A204.1 (cell line): ENCODE measurements at regions not wholly inside any gene's neighbourhood (a gene's known extent, or its start where the extent isn't known, plus 50 kb on each side); places are given as distances from the start of the nearest gene placed in this dataset.

Experiments
- FAIRE-seq: peaks from 2 replicates; lab custom pipeline; 2012; peaks lifted over from hg19 to GRCh38; lab: Jason Lieb, UNC

DNA sequence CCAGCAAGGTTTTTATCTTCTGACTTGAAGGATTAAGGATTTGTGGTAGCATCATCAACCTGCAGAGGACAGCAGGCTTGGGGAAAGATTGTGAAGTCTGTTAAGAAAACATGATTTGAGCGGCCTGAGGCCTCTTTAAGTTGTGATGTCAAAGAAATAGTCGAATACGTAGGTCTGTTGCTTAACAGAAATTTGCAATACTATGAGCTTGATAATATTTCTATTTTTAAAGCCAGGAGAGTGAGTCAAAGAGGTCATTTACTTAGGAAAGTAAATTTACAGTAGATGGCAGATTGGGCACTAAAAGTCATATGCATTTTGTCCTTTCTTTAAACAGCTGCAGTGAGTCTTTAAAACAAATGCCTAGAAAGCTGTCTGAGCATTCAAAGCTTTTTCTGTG, 336.3 kb downstream of the DIPK2A start:
- FAIRE-seq = no peak

DNA sequence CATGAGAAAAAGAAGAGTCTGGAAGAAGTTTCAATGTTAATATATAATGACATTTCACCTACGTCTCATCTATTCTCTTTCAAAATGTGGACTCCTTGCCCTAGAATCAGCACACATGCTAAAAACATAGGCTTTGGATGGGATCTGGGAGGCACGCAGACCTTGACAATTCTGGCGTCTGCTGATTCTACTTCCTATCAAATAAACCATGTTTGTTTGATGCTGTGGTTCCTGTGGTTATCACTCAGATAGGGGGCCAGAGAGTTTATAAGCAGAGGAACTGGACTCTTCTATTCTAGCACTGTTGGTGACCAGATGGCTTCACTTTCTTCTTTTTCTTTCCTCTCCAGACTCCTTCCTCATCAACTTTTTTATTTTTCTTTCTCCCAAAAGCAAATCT, 336.8 kb downstream of the DIPK2A start:
- no peak for FAIRE-seq

DNA sequence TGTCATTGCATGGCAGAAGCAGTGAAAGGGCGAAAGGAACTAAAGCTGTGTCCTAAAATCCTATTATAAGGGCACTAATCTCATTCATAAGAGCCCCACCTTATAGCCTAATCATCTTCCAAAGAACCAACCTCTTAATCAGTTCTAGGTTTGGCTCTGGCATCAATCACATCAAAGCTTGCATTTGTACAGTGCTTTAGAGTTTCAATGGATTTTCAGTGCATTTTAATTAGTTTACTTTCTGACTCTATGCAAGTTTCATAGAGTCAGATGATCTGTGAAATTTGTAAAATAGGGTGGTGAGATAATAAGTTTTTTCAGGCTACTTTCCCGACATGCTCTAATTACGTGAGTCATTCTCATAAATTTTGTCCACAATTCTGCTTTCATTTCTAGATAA, 341.1 kb downstream of the DIPK2A start:
- FAIRE-seq = no peak

DNA sequence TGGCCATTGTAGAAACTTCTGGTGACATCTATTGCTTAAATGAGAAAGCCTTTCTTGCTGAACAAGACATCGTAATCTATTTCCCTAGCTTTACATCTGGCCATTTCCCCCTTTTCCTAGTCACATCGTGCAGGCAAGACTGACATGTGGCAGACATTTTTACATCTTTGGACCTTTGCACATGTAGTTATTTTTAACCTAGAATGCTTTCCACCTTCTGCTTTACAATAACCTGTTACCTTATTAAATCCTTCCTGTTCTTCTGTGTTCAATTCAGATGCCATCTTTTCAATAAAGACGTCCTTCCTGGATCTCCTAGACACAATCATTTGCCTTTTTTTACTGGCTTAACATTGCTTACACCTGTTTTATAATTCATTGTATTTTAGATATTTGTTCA, 343.3 kb downstream of the DIPK2A start:
- FAIRE-seq = no peak

DNA sequence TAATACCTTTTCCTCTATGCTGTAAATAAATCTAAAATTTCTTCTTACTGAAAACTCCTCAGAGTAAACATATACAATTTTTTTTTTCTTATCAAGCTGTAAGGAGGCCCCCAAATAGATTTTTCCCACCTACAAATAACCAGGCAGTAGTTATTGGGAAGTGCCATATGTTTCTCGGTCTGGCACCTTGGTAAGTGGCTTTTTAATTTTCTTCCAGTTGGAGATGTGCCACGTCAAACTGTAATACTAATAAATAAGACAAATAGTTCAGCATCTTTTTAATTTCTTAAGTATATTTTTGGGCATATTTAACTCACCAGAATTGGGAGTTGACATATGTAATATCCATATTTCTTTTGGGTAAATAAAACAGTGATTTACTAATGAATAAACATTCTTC, 346.3 kb downstream of the DIPK2A start:
- FAIRE-seq = no peak

DNA sequence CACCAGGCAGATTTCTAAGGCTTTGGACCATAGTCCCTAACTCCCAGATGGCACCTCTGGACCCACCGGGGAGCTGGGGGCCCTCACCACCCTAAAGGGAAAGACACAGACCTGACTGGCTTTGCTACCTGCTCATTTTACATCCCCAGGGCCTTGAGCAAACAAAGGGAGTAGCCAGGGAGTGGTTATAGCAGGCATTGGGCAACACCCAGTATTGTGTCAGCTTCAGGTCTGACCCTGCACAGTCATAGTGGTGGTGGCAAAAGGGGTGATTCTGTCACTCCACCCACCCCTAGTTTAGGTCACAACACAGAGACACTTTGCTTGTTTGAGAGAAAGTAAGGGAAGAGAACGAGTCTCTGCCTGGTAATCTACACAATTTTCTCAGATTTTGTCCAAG, 352.5 kb downstream of the DIPK2A start:
- no peak for FAIRE-seq

DNA sequence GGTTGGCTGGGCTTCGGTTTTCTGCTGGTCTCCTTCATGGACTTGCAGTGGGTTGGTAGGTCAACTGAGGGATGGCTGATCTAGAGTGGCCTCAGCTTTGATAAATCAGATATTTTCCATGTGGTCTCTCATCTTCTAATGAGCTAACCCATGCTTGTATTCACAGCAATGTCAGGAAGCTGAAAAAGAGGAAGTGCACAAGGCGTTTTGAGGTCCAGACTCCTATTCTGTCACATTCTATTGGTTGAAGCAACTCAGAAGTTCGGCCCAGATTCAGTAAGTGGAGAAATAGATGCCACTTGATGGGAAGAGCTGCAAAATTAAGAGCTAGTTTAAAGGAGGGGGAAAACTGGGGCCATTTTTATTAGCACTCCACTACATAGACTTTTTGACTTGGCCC, 361.2 kb downstream of the DIPK2A start:
- FAIRE-seq = no peak

DNA sequence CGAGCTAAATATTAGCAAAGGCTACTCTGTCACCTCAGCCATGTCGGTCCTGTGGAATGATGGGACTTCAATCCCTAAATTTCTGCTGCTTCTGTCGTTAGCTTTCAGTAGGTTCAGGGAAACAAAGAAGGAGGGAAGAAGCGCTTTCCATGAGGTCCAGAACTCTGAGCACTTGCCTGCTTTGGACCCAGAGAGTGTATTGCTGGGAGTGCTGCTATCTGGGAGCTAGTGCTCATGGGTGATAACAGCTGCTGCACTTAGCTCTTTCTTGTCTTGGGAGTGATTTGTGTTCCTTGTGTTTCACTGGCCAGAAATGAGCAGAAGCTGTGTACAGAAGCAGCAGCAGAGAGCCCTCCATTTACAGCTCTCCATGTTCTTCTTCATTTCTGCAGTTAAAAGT, 369.8 kb downstream of the DIPK2A start:
- no peak for FAIRE-seq

DNA sequence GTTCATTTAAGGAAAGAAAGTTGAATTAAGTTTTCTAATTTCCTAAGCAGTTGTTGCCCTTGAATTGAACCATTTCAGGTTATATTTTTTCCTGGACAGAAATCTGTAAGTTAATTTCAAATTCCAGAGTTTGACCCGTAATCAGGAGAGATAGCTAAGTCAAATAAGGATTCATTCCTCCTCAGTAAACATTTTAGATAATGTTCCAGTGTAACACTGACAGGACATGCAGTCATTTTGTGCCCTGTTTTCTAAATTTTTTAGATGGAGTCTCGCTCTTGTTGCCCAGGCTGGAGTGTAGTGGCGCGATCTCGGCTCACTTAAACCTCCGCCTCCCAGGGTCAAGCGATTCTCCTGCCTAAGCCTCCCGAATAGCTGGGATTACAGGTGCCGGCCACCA, 371.7 kb downstream of the DIPK2A start:
- no peak for FAIRE-seq

DNA sequence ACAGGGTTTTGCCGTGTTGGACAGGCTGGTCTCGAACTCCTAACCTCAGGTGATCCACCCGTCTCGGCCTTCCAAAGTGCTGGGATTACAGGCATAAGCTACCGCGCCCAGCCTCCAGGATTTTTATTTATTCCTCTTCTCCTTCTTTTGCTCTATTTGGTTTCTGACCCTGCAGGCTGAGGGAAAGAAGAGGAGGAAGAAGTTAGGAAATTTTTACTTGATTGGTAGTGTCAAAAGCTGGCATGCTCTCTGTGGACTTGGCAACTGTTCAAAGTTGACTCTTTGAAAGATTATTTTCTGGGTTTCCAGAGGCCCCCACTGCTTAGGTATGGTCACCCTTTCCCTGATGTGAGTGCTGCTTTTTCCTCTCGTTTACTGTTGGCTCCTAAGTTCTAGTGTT, 372.2 kb downstream of the DIPK2A start:
- no peak for FAIRE-seq

DNA sequence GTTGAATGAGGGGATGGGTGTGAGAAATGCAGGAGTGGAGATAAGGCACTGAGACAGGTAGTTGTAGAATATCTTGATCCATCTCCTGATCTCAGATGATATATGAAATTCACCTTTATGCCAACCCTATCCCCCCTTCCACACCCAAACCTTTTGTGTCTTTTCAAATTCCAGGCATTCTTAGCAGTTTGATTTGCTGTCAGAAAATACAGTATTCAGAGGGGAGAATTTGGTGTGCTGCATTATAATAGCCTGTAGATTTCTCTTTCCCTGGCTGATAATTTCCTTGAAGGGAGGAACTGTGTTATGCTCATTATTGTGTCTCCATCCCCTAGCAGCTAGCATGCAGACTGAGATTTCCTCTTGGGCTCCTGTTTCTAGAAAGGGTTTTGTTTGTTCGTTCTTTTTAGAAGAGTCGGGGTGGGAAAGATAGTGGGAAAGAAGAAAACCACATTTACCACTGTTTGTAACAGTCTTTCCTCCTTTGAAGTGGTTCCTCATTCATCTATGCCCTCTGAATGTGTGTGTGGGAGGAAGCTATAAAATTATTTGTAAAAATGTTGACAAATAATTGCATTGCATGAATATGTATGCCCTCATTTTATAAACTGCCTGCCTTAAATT, 373.4 kb downstream of the DIPK2A start:
- FAIRE-seq = no peak

DNA sequence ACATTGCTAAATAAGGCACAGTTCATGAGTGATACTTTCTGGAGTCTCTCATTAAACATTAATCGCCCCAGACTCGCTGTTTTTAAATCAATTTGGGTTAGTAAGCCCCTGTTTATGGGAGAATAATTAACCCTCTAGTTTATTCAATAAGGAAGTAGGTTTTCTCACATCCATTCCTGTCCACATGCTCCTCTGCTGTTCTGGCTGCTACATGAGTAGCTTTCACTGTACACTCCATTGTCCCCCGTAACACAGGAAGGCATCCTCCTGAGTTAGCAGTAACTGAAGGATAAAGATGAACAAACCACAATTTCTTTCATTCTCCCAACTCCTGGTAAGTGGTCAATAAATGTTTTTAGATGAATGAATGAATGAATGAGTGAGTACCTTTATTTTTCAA, 378.5 kb downstream of the DIPK2A start:
- FAIRE-seq = no peak

DNA sequence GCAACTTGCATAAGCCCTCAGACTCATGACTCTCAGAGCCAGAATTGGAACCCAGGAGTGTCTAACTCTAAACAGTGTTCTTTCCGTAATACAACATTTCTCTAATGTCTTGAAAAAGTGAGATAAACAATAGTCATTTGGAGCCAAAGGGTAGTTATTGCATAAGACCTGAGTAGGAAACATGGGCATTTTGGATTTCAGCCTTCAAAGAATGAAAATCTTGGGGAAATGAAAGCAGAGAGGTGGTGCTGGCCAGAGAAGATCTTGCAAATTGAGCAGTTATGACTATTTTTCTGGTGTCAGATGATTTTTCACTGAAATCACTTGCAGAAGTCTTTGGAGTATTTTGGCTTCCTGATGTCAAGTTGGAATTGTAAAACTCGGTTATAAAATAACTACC, 379.4 kb downstream of the DIPK2A start:
- no peak for FAIRE-seq

DNA sequence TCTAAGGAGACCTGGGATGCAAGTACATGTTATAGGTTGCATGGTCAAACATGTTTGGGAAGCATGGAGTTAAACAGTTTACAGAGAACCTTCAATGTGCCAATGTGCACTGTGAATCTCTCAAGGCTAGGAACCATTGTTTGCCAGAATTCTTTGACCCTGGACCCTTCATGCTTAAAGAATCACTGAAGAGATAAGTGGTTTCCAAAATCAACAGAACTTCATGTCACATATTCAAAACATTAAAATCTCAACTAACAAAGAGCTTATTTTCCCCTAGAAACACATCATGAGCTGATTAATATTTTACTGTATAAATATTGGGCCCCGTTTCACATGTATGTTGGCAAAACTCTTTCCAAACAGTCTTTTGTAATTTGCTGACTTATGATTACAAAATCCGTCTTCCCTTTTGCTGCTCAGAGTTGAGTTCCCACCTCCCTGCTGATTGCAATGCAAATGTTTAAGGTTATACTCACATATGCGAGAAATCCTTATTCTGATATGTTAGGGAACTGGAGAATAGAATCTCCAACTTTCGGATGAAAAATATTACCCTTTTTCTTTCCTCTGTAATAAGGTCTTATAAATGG, 380.2 kb downstream of the DIPK2A start:
- FAIRE-seq = no peak

DNA sequence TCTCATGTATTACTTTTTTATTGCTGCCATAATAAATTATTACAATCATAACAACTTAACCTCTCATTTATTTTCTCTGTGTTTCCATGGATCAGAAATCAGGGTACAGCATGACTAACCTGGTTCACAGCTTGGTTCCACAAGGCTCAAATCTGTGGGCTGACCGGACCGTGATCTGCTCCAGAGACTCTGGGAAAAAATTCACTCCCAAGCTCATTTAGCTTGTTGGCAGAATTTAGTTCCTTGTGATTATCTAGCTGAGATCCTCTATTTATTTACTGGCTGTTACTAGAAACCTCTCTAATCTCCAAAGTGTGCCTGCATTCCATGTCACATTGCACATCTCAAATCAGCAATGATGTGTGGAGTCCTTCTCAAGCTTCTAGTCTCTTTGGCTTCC, 386.6 kb downstream of the DIPK2A start:
- no peak for FAIRE-seq

DNA sequence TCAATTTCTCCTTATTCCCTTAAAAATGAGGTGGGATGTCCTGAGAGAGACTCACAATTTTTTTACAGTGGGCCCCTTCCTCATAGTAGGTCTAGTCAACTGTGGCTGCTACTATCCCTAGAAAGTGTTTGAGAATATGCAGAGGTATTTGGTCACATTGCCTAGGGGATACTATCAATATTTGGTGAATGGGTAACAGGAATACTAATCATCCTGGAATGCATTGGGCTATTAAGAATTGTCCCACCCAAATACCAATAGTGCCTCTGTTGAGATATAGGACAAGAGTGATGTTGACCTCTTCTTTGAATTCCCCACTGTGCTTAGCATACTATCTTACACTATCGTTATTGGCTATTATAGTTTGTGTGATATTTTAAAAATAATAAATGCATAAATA, 389.4 kb downstream of the DIPK2A start:
- FAIRE-seq = no peak

DNA sequence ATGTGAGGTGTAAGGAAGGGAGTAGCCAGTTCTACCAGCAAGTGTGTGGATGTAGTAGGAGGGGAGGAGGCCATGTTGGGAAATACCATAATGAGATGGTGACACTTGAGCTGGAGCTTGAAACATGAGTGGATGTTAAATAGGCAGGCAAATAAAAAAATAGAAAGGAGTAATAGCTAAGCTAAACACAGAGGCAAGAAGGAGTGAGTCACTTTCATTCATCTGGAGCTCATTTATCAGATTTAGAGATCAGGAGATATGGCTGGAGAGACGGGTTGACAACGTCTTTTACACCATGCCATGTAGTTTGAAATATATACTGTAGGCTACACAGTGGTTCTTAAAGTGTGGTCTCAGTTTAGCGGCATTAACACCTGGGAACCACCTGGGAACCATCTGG, 390.5 kb downstream of the DIPK2A start:
- FAIRE-seq = no peak

DNA sequence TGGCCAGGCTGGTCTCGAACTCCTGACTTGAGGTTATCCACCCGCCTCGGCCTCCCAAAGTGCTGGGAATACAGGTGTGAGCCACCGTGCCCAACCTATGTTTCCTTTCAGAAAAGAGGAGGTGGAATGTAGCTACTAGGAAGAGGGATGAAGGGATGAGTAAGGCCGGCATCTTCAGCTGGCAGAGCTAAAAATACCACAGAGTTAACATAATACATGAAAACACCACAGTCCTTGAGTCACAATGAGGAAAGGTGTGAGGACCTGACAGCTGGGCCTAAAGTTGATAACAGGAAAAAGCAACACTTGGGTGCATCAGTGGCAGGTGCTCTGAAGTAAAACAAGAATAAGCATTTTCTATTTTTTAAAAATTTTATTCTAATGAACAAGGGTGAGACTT, 392.2 kb downstream of the DIPK2A start:
- no peak for FAIRE-seq

DNA sequence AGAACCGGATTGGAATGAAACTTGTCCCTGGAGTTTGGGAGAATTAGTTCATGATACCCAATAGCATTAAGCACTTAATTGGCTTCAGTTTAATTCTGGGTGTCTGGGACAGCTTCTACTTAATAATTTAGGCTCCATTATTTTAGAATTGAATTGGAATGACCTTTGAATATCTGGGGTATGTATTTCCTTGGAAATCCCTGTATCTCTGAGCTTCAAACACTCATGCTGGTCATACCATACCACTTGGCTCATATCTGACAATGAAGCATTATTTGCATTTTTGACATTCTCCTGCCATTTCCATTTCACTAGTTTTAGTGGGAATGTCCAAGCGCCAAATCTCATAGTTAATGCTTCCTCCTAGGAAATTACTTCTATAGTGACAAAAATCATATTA, 393.1 kb downstream of the DIPK2A start:
- no peak for FAIRE-seq

DNA sequence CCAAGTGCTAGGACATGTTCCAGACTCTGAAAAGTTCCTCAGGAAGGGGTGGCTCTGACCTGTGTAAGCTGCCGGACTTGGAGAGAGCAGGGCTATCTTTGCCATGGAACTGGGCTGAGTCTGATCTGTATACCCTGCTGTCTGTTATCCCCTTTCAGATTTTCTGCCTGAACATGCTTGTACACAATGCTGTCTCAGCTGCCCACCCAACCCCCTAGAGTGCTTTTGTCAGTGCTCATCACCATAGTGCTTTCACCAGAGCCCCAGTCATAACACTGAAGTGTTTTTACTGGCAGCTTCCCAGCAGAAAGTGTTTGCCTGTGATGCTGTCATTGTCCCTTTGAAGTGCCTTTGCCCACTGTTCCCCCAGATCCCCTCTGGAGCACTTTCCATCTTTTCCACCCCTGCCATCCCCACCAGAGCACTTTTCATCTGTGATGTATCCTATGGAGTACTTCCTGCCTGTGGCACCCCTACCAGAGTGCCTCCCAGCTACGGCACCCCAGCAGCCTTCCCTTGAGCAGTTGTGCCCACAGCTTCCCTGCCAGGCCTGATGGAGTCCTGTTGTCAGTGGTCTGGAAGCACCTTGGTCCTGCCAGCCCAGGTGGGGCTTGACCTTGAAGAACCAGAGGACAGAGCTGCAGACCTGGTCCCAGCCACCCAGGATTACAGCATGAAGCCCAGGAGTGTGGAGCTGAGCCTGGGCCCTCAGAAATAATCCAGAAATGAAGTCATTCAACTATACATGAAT, 397.7 kb downstream of the DIPK2A start:
- no peak for FAIRE-seq

DNA sequence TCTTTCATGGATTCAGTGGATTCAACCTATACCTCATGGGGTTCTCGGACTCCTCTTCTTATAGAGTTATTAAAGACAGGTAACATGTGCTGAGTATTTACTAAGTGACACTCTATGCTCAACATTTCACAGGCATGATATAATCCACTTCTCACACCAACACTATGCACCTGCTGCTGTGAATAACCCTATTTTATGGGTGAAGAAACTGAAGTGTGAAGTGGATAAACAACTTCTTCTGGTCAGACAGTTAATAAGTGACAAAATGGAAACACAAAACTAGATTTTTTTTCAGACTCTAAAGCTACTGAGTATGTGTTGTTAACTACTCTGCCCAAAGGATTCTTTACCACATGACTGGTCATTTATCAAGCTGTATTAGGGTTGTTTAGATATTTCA, 403.5 kb downstream of the DIPK2A start:
- no peak for FAIRE-seq

DNA sequence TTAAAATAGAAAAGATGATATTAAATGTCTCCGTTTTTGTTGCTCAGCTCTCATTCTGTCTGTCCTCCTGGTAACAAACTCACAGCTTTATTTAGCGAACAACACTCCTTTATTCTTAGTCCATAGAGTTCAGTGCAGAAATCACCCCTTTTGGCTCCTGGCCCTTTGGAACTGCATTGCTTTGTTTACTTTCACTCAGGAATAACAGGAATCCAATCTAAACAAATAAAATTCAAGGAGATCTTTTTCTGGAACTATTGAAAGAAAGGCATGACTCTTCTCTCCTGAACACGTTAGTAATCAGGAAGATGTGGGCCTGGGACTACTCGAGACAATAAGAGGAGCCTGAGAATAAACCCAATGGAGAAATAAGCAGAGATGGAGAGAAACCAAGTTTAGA, 409.2 kb downstream of the DIPK2A start:
- FAIRE-seq = no peak

DNA sequence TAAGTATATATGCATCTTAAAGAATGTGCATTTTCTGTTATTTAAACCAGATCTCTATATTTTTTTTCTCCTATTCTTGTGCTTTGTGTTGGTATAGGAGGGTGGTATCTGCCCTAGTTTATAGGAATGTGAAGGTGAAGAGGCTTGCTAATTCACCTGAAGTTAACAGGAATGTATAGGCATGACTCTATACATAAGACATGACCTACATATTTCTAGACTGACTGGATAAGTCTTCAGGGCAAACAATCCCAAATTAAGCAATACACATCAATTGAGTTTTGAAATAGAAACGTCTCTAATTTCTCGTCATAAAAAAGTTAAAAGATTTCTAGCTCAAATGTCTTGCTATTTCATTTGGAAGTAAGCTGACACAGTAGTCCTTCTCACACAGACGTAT, 410.0 kb downstream of the DIPK2A start:
- FAIRE-seq = no peak
